ENCODE measurements at regions not wholly inside any gene's neighbourhood (a gene's known extent, or its start where the extent isn't known, plus 50 kb on each side); places are given as distances from the start of the nearest gene placed in this dataset.

- no peak for DNase-seq (ENCODE audit: low read depth)
Observed at GRCh38 chr10:43884501-43885105, 235.9 kb upstream of the ZNF32 start.

- DNase-seq (ENCODE audit: low read depth) = no peak
Observed at GRCh38 chr10:43882711-43883110, 234.0 kb upstream of the ZNF32 start.

GRCh38 chr10:43881657-43882056 lies 233.0 kb upstream of the ZNF32 start:
- no peak for DNase-seq (ENCODE audit: low read depth)

GRCh38 chr10:43880160-43880559 lies 231.5 kb upstream of the ZNF32 start:
- no peak for DNase-seq (ENCODE audit: low read depth)

GRCh38 chr10:43879742-43880141 lies 231.1 kb upstream of the ZNF32 start:
- DNase-seq (ENCODE audit: low read depth) = no peak

GRCh38 chr10:43879162-43879561 lies 230.5 kb upstream of the ZNF32 start:
- DNase-seq (ENCODE audit: low read depth) = no peak

- DNase-seq (ENCODE audit: low read depth) = no peak
Observed at GRCh38 chr10:43878386-43878785, 229.7 kb upstream of the ZNF32 start.

GRCh38 chr10:43876976-43877375 lies 228.3 kb upstream of the ZNF32 start:
- no peak for DNase-seq (ENCODE audit: low read depth)

GRCh38 chr10:43874984-43875383 lies 226.3 kb upstream of the ZNF32 start:
- no peak for DNase-seq (ENCODE audit: low read depth)

GRCh38 chr10:43873717-43874116 lies 225.0 kb upstream of the ZNF32 start:
- DNase-seq (ENCODE audit: low read depth) = no peak

GRCh38 chr10:43872644-43873043 lies 224.0 kb upstream of the ZNF32 start:
- DNase-seq (ENCODE audit: low read depth) = no peak

GRCh38 chr10:43871545-43871944 lies 222.9 kb upstream of the ZNF32 start:
- DNase-seq (ENCODE audit: low read depth) = no peak

GRCh38 chr10:43870968-43871439 lies 222.3 kb upstream of the ZNF32 start:
- DNase-seq (ENCODE audit: low read depth) = peak; percentile 63

GRCh38 chr10:43869669-43870322 lies 221.1 kb upstream of the ZNF32 start:
- DNase-seq (ENCODE audit: low read depth) = no peak

- DNase-seq (ENCODE audit: low read depth) = no peak
Observed at GRCh38 chr10:43868952-43869351, 220.3 kb upstream of the ZNF32 start.

- DNase-seq (ENCODE audit: low read depth) = peak; percentile 87
Observed at GRCh38 chr10:43867667-43868565, 219.2 kb upstream of the ZNF32 start.

- no peak for DNase-seq (ENCODE audit: low read depth)
Observed at GRCh38 chr10:43867113-43867512, 218.4 kb upstream of the ZNF32 start.

GRCh38 chr10:43866712-43867111 lies 218.0 kb upstream of the ZNF32 start:
- DNase-seq (ENCODE audit: low read depth) = no peak

- no peak for DNase-seq (ENCODE audit: low read depth)
Observed at GRCh38 chr10:43865265-43866135, 216.8 kb upstream of the ZNF32 start.

GRCh38 chr10:43864656-43865055 lies 216.0 kb upstream of the ZNF32 start:
- no peak for DNase-seq (ENCODE audit: low read depth)

All from myocyte (in vitro differentiated cells).